GM21529 (cell line): ENCODE measurements at regions not wholly inside any gene's neighbourhood (a gene's known extent, or its start where the extent isn't known, plus 50 kb on each side); places are given as distances from the start of the nearest gene placed in this dataset.
"Not testable (repeated sequence)": the region's sequence is repeated elsewhere in the genome, so short reads cannot be mapped to it uniquely, and the experiment has no call there.

Experiments
- ATAC-seq: cut with Tn5 transposase; IDR thresholded peaks from one replicate; pipeline ENCODE4 v1.9.1; 2021; ENCODE audit not compliant: unreplicated experiment

GRCh38 chr2:224650815-224651439 is 65.2 kb downstream of the CCDC195 start:
- peak; percentile 69 for ATAC-seq

GRCh38 chr2:224647684-224648083 is 62.5 kb upstream of the CUL3 start:
- ATAC-seq = not testable (repeated sequence)

GRCh38 chr2:224646242-224646846 is 61.2 kb upstream of the CUL3 start:
- peak; percentile 68 for ATAC-seq

GRCh38 chr2:224645722-224646121 is 60.6 kb upstream of the CUL3 start:
- no peak for ATAC-seq

GRCh38 chr2:224640679-224641078 is 55.5 kb upstream of the CUL3 start:
- ATAC-seq = no peak

- peak; percentile 94 for ATAC-seq
Observed at GRCh38 chr2:224638301-224638823, 53.2 kb upstream of the CUL3 start.
